ENCODE measurements at regions not wholly inside any gene's neighbourhood (a gene's known extent, or its start where the extent isn't known, plus 50 kb on each side); places are given as distances from the start of the nearest gene placed in this dataset.

DNA sequence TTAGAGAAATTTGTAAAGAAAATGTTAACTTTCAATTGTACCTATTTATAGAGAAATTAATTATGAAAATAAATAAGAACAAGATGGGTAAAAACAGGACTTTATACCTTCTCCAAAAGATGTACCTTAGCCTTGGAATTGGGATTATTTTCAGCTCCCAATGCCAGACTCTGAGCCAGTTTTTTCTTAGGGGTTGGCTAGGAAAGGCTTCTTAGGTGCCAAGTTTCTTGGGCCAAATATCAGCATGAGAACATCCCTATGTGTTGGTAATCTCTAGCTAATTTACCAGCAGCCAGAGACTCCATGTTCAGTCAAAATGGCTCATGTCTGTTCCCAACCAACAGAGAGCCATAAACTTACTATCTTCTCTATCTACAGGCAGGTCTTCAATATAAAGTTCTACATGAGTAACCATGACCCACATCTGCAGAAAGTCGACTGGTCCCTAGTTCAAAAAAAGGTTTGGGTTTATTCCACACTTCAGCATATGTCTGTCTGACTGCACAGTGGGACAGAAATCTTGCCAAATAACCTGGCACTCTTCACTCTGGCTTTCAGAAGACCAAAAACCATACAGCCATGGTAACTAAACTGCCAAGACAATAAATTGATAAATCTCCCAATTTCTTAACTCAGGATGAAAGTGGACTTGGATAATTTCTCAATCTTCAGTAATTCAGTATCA lies 380.5 kb upstream of the RASGEF1B start:
- TF ChIP-seq, protein P1, sequence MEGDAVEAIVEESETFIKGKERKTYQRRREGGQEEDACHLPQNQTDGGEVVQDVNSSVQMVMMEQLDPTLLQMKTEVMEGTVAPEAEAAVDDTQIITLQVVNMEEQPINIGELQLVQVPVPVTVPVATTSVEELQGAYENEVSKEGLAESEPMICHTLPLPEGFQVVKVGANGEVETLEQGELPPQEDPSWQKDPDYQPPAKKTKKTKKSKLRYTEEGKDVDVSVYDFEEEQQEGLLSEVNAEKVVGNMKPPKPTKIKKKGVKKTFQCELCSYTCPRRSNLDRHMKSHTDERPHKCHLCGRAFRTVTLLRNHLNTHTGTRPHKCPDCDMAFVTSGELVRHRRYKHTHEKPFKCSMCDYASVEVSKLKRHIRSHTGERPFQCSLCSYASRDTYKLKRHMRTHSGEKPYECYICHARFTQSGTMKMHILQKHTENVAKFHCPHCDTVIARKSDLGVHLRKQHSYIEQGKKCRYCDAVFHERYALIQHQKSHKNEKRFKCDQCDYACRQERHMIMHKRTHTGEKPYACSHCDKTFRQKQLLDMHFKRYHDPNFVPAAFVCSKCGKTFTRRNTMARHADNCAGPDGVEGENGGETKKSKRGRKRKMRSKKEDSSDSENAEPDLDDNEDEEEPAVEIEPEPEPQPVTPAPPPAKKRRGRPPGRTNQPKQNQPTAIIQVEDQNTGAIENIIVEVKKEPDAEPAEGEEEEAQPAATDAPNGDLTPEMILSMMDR (IDR thresholded peaks at IDR 0.05): no peak
- TF ChIP-seq EP300 (IDR thresholded peaks at IDR 0.05) (no peak), POLR2A (IDR thresholded peaks at IDR 0.05) (no peak), POLR2AphosphoS5 (IDR thresholded peaks at IDR 0.05) (no peak)
